Gastrocnemius medialis (tissue), 4 donors: ENCODE measurements at regions not wholly inside any gene's neighbourhood (a gene's known extent, or its start where the extent isn't known, plus 50 kb on each side); places are given as distances from the start of the nearest gene placed in this dataset.

Experiments
- ATAC-seq, 2 donors: fragments of 150-250 bp; one replicate each; pipeline ENCODE4 v1.9.1; 2016
- DNase-seq, 2 donors: peaks; one replicate each; pipeline ENCODE4 v3.0.0-alpha.2; 2019
- H3K27ac ChIP-seq, 4 donors: fragments of 200-600 bp; sonication (generic); 1 replicate in 1 of 4; 2 replicates in 3 of 4; pipeline ENCODE4 v1.5.1; 2016 to 2018; ENCODE audit warnings: mild to moderate bottlenecking in 2 of 4, moderate library complexity in 1 of 4
- H3K27me3 ChIP-seq, 3 donors: fragments of 200-600 bp; sonication (generic) in 2 of 3; 1 replicate in 1 of 3; 2 replicates in 2 of 3; pipeline versions ENCODE4 v1.5.1 to v1.6.0; 2016 to 2019; ENCODE audit warnings: mild to moderate bottlenecking in 1 of 3, moderate library complexity in 1 of 3
- H3K36me3 ChIP-seq, 2 donors: fragments of 200-600 bp; sonication (generic) in 1 of 2; one replicate each; pipeline ENCODE4 v1.5.1; 2017 to 2018
- H3K4me1 ChIP-seq, 2 donors: fragments of 200-600 bp; sonication (generic) in 1 of 2; one replicate each; pipeline ENCODE4 v1.5.1; 2016 to 2017; ENCODE audit warnings: mild to moderate bottlenecking in 2 of 2
- H3K4me3 ChIP-seq, 4 donors: fragments of 200-600 bp; sonication (generic) in 3 of 4; 1 replicate in 1 of 4; 2 replicates in 3 of 4; pipeline ENCODE4 v1.5.1; 2016 to 2019; ENCODE audit warnings: mild to moderate bottlenecking in 2 of 4
- H3K9me3 ChIP-seq, 3 donors: fragments of 200-600 bp; sonication (generic) in 2 of 3; 1 replicate in 1 of 3; 2 replicates in 2 of 3; pipeline ENCODE4 v1.5.1; 2016 to 2019
- CTCF ChIP-seq, 5 experiments: fragments of 450-650 bp in 3 of 5; fragments of 200-600 bp in 2 of 5; sonication (generic) in 2 of 5; IDR thresholded peaks in 4 of 5; conservative IDR thresholded peaks in 1 of 5; 1 replicate in 4 of 5; 2 replicates in 1 of 5; pipeline ENCODE4 v1.5.1; 2016 to 2019; ENCODE audit warnings: antibody characterized with exemption in 5 of 5, mild to moderate bottlenecking in 3 of 5, moderate library complexity in 3 of 5
- POLR2A ChIP-seq, 2 donors: fragments of 450-650 bp; IDR thresholded peaks; one replicate each; pipeline ENCODE4 v1.6.1; 2017; ENCODE audit warnings: antibody characterized with exemption in 2 of 2, mild to moderate bottlenecking in 2 of 2, moderate library complexity in 2 of 2
- in situ Hi-C, 4 donors: fragments of 200-750 bp; cut with MboI; loops; one replicate each; pipeline versions ENCODE4 v1.15.0 to v1.8.0; 2017; ENCODE audit warnings: low sequenced_read_pairs in 4 of 4
- intact Hi-C: fragments of 100-400 bp; cut with DNase I; formaldehyde crosslinking; loops from one replicate; pipeline ENCODE4 v1.15.1; 2023; ENCODE audit warnings: low total_unique reads

- intact Hi-C loops (loop anchor here (5.0 kb wide), 1 partner anchor 50 kb away; no protein-coding TSS in a partner anchor), in situ Hi-C loops (no loop called here)
- no peaks in the 10 kb centered on the region for H3K9me3 ChIP-seq
- no peaks in the 10 kb centered on the region for H3K27me3 ChIP-seq
- no peaks in the 10 kb centered on the region for H3K36me3 ChIP-seq
- H3K27ac ChIP-seq = no peak overlapping the region
- no peak overlapping the region for H3K4me3 ChIP-seq
- TF ChIP-seq CTCF (IDR thresholded peaks at IDR 0.05 in 4 of 5, conservative IDR thresholded peaks at IDR 0.05 in 1 of 5) (no peak), POLR2A (IDR thresholded peaks at IDR 0.05) (no peak)
- DNase-seq = no peak
- peaks cover 0 to 8% of the 10 kb centered on the region in 2 donors for H3K4me1 ChIP-seq
- no peak for ATAC-seq
These were observed 197.4 kb upstream of the FOXP2 start for GRCh38 chr7:114217026-114217806.

- Histone ChIP-seq H3K27me3 (no peaks in the 10 kb centered on the region), H3K9me3 (no peaks in the 10 kb centered on the region), H3K4me1 (peaks cover 0 to 8% of the 10 kb centered on the region in 2 donors), H3K27ac (no peak overlapping the region), H3K4me3 (no peak overlapping the region), H3K36me3 (no peaks in the 10 kb centered on the region)
- ATAC-seq (no peak), DNase-seq (no peak)
- in situ Hi-C loops (no loop called here), intact Hi-C loops (no loop called here)
- TF ChIP-seq CTCF (IDR thresholded peaks at IDR 0.05 in 4 of 5, conservative IDR thresholded peaks at IDR 0.05 in 1 of 5) = no peak
These were observed 200.1 kb upstream of the FOXP2 start for GRCh38 chr7:114214466-114214865.

GRCh38 chr7:114212721-114213429 is 201.7 kb upstream of the FOXP2 start:
- H3K36me3 ChIP-seq = no peaks in the 10 kb centered on the region
- in situ Hi-C loops (no loop called here), intact Hi-C loops (no loop called here)
- H3K9me3 ChIP-seq = no peaks in the 10 kb centered on the region
- ATAC-seq (no peak), DNase-seq (no peak)
- TF ChIP-seq POLR2A (IDR thresholded peaks at IDR 0.05) (no peak), CTCF (IDR thresholded peaks at IDR 0.05 in 4 of 5, conservative IDR thresholded peaks at IDR 0.05 in 1 of 5) (no peak)
- H3K4me1 ChIP-seq = peaks cover 0 to 8% of the 10 kb centered on the region in 2 donors
- no peak overlapping the region for H3K27ac ChIP-seq
- no peak overlapping the region for H3K4me3 ChIP-seq
- H3K27me3 ChIP-seq = no peaks in the 10 kb centered on the region

GRCh38 chr7:114209968-114210367 is 204.6 kb upstream of the FOXP2 start:
- TF ChIP-seq POLR2A (IDR thresholded peaks at IDR 0.05) = no peak
- TF ChIP-seq CTCF (IDR thresholded peaks at IDR 0.05 in 4 of 5, conservative IDR thresholded peaks at IDR 0.05 in 1 of 5) = no peak
- no peaks in the 10 kb centered on the region for H3K27me3 ChIP-seq
- no peaks in the 10 kb centered on the region for H3K36me3 ChIP-seq
- no peaks in the 10 kb centered on the region for H3K9me3 ChIP-seq
- ATAC-seq (no peak), DNase-seq (no peak)
- H3K4me1 ChIP-seq = peaks cover 0 to 4% of the 10 kb centered on the region in 2 donors
- no peak overlapping the region for H3K27ac ChIP-seq
- H3K4me3 ChIP-seq = no peak overlapping the region
- intact Hi-C loops = no loop called here
- in situ Hi-C loops = no loop called here
